MM.1S (cell line): ENCODE measurements at regions not wholly inside any gene's neighbourhood (a gene's known extent, or its start where the extent isn't known, plus 50 kb on each side); places are given as distances from the start of the nearest gene placed in this dataset.
A peak's percentile ranks its signal among the peaks of the same experiment; 100 is the strongest.

Experiments used
- DNase-seq: peaks from one replicate; pipeline ENCODE4 v3.0.0-alpha.2; 2015
- H2AFZ ChIP-seq: fragments of 300-600 bp; sonication (generic); 2 replicates; pipeline ENCODE4 v1.6.0; 2016; ENCODE audit warnings: antibody characterized with exemption, low read length
- H3F3A ChIP-seq: fragments of 300-600 bp; sonication (generic); 2 replicates; pipeline ENCODE4 v1.6.1; 2016; ENCODE audit warnings: mild to moderate bottlenecking, antibody characterized with exemption, low read length, moderate library complexity, mixed read lengths; ENCODE audit not compliant: insufficient read depth
- H3K27ac ChIP-seq: fragments of 300-600 bp; sonication (generic); 2 replicates; pipeline ENCODE4 v1.5.1; 2016; ENCODE audit warnings: mild to moderate bottlenecking, low read length
- H3K27me3 ChIP-seq: fragments of 300-600 bp; sonication (generic); replicated peaks from 2 replicates; pipeline ENCODE4 v1.6.0; 2016; ENCODE audit warnings: low read length; ENCODE audit not compliant: insufficient read depth
- H3K36me3 ChIP-seq: fragments of 300-600 bp; sonication (generic); replicated peaks from 2 replicates; pipeline ENCODE4 v1.6.1; 2016; ENCODE audit warnings: mild to moderate bottlenecking, low read length, mixed read lengths; ENCODE audit not compliant: insufficient read depth
- H3K4me1 ChIP-seq: fragments of 300-600 bp; sonication (generic); 2 replicates; pipeline ENCODE4 v1.6.1; 2016; ENCODE audit warnings: low read length, mixed read lengths
- H3K4me2 ChIP-seq: fragments of 300-600 bp; sonication (generic); 2 replicates; pipeline ENCODE4 v1.6.0; 2016; ENCODE audit warnings: low read depth, low read length
- H3K4me3 ChIP-seq: fragments of 300-600 bp; sonication (generic); 2 replicates; pipeline ENCODE4 v1.5.1; 2016; ENCODE audit warnings: low read length, mixed read lengths
- H3K79me2 ChIP-seq: fragments of 300-600 bp; sonication (generic); 2 replicates; pipeline ENCODE4 v1.6.1; 2016; ENCODE audit warnings: mixed run types, low read length, mixed read lengths
- H3K9ac ChIP-seq: fragments of 300-600 bp; sonication (generic); 2 replicates; pipeline ENCODE4 v1.6.1; 2016; ENCODE audit warnings: low read length, mixed read lengths
- H3K9me2 ChIP-seq: fragments of 300-600 bp; sonication (generic); replicated peaks from 2 replicates; pipeline ENCODE4 v1.6.1; 2016; ENCODE audit warnings: mild to moderate bottlenecking, low read length, mixed read lengths; ENCODE audit not compliant: insufficient read depth
- H3K9me3 ChIP-seq: fragments of 300-600 bp; sonication (generic); replicated peaks from 2 replicates; pipeline ENCODE4 v1.6.1; 2016; ENCODE audit warnings: mild to moderate bottlenecking, low read length, mixed read lengths; ENCODE audit not compliant: insufficient read depth
- H4K20me1 ChIP-seq: fragments of 300-600 bp; sonication (generic); 2 replicates; pipeline ENCODE4 v1.6.1; 2016; ENCODE audit warnings: mild to moderate bottlenecking, low read length, moderate library complexity, mixed read lengths; ENCODE audit not compliant: insufficient read depth
- CTCF ChIP-seq: fragments of 300-600 bp; sonication (generic); IDR thresholded peaks from 2 replicates; pipeline ENCODE4 v1.5.1; 2016; ENCODE audit warnings: antibody characterized with exemption, low read length, mixed read lengths
- EZH2 ChIP-seq: fragments of 300-600 bp; sonication (generic); optimal IDR thresholded peaks from 2 replicates; pipeline ENCODE3; 2017; ENCODE audit warnings: low read depth, mild to moderate bottlenecking, antibody characterized with exemption, low read length, mixed read lengths
- EZH2phosphoT487 ChIP-seq: fragments of 300-600 bp; sonication (generic); IDR thresholded peaks from 2 replicates; pipeline ENCODE4 v1.6.1; 2018; ENCODE audit warnings: antibody characterized with exemption, low read length

- Histone ChIP-seq H3K79me2 (no peaks in the 10 kb centered on the region), H4K20me1 (no peaks in the 10 kb centered on the region), H2AFZ (no peak overlapping the region), H3K36me3 (no peaks in the 10 kb centered on the region), H3K4me1 (peaks cover 8% of the 10 kb centered on the region; the same call in 1 of the 2 replicates), H3K9me3 (no peaks in the 10 kb centered on the region), H3K27me3 (no peaks in the 10 kb centered on the region), H3K4me2 (peak overlapping the region; percentile 2; the same call in 1 of the 2 replicates), H3K27ac (no peak overlapping the region), H3K4me3 (no peak overlapping the region), H3F3A (no peaks in the 10 kb centered on the region), H3K9me2 (no peaks in the 10 kb centered on the region), H3K9ac (no peak overlapping the region)
- DNase-seq = peak; percentile 8
- no peak for TF ChIP-seq EZH2phosphoT487
- TF ChIP-seq CTCF = no peak
- no peak for TF ChIP-seq EZH2
Observed at GRCh38 chr7:49479936-49480544, 293.4 kb upstream of the VWC2 start.

GRCh38 chr7:49481075-49481474, 292.4 kb upstream of the VWC2 start:
- H3K27me3 ChIP-seq = no peaks in the 10 kb centered on the region
- no peaks in the 10 kb centered on the region for H3K36me3 ChIP-seq
- DNase-seq = no peak
- no peaks in the 10 kb centered on the region for H4K20me1 ChIP-seq
- H3K4me1 ChIP-seq = peaks cover 8% of the 10 kb centered on the region; the same call in 1 of the 2 replicates
- no peak overlapping the region for H2AFZ ChIP-seq
- no peaks in the 10 kb centered on the region for H3K9me3 ChIP-seq
- H3K79me2 ChIP-seq = no peaks in the 10 kb centered on the region
- no peak overlapping the region for H3K4me3 ChIP-seq
- no peaks in the 10 kb centered on the region for H3K9me2 ChIP-seq
- no peaks in the 10 kb centered on the region for H3F3A ChIP-seq
- no peak overlapping the region for H3K9ac ChIP-seq
- H3K4me2 ChIP-seq = no peak overlapping the region
- no peak for TF ChIP-seq EZH2phosphoT487
- TF ChIP-seq EZH2 = no peak
- TF ChIP-seq CTCF = no peak
- no peak overlapping the region for H3K27ac ChIP-seq

DNA sequence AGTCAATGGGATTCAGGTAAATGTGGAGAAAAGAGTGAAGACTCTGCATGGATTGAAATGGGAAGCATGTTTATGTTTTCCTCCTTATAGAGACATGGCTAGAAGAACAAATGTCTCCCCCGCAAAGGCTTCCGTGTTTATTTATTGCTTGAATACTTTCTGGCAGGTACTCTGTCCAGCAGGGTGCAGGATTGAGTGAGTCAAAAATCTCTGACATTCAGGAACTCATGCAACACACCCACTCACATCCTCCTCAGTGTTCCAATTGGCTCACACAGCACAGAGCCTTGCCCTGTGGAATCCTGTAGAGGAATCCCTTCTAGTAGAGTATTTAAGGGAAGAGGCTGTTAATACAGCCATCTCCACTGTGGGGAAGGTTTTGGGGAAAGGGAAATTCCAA, 290.3 kb upstream of the VWC2 start:
- DNase-seq = peak; percentile 28

More for the DNA sequence above, 290.3 kb upstream of the VWC2 start:
- Histone ChIP-seq H3K9me3 (no peaks in the 10 kb centered on the region), H2AFZ (no peak overlapping the region), H3K27me3 (no peaks in the 10 kb centered on the region), H3K9me2 (no peaks in the 10 kb centered on the region), H3K27ac (no peak overlapping the region), H3K36me3 (no peaks in the 10 kb centered on the region), H3K4me3 (no peak overlapping the region), H3K4me2 (no peak overlapping the region), H3K4me1 (peaks cover 8% of the 10 kb centered on the region; the same call in 1 of the 2 replicates), H3K9ac (no peak overlapping the region), H3K79me2 (no peaks in the 10 kb centered on the region), H3F3A (no peaks in the 10 kb centered on the region), H4K20me1 (no peaks in the 10 kb centered on the region)
- TF ChIP-seq EZH2 (no peak), CTCF (peak; percentile 9; the same call in 1 of the 2 replicates), EZH2phosphoT487 (no peak)
